Myocyte (in vitro differentiated cells): ENCODE measurements at regions not wholly inside any gene's neighbourhood (a gene's known extent, or its start where the extent isn't known, plus 50 kb on each side); places are given as distances from the start of the nearest gene placed in this dataset.
"Not testable (repeated sequence)": the region's sequence is repeated elsewhere in the genome, so short reads cannot be mapped to it uniquely, and the experiment has no call there.

Source experiments
- DNase-seq: peaks from one replicate; pipeline ENCODE4 v3.0.0-alpha.2; 2012; ENCODE audit warnings: low read depth

DNA sequence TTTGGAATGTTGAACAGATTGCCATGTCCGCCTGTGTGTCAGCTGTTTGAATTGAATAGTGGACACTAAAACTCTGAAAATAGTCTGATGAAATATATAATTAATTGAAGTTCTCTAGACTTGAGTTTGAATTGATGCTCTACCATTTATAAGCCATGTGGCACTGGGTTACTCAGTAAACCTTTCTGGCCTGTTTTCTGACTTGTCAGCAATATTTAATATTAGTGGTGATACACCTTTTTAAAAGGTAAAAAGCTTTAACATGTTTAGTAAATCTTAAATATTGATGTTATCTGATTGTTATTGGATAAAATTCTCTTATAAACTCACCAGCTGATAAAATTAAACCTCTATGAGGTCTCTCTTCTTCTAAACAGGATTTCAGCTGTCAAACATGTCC is 695.4 kb upstream of the HS3ST1 start:
- DNase-seq = no peak

- no peak for DNase-seq
Observed at GRCh38 chr4:12123707-12124106, 695.0 kb upstream of the HS3ST1 start.

- no peak for DNase-seq
Observed at GRCh38 chr4:12122316-12122715, 693.6 kb upstream of the HS3ST1 start.

DNA sequence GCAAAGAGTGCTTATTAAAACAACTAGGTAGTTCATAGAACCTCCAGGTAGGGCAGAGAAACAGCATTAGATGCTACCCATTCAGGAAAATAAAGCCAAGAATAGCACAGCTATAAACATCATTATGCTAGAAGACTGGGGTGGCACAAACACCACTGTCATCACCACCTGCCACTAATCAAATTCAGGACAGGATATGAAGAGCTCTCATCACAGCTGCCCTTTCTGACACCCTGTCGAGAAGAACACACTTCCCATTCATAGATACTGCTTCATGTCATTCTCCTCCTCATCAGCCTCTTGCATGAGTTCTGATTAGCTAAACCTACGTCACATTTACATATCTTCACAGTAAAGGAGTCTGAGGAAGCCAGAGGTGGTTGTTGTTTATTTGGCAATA is 692.3 kb upstream of the HS3ST1 start:
- no peak for DNase-seq

GRCh38 chr4:12118651-12119213 is 690.0 kb upstream of the HS3ST1 start:
- no peak for DNase-seq

DNA sequence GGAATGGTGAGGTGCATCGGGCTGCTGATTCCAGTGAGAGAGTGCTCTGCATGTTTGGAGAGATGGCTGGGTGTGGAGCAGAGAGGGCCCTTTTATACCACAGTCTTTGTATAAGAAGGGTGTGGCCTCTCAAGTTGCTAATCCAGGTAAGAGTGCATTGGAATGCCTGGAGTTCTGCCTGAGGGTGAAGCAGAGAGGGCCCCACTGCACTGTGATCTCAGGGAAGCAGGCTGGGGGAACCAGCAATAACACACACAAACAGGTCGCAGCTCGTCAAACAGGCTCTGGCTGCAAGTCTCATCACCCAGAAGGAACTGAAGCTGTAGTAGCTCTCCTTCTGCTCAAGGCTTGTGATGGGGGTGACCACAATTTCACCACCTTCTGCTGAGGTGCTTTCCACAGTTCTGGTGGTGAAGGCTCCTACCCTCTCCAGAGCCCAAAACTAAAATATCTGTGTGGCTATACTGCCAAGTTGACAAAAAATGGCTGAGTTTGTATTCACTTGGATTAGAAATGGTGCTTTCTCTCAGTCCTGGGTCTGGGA is 687.4 kb upstream of the HS3ST1 start:
- no peak for DNase-seq

GRCh38 chr4:12110627-12111026 is 681.9 kb upstream of the HS3ST1 start:
- no peak for DNase-seq

DNA sequence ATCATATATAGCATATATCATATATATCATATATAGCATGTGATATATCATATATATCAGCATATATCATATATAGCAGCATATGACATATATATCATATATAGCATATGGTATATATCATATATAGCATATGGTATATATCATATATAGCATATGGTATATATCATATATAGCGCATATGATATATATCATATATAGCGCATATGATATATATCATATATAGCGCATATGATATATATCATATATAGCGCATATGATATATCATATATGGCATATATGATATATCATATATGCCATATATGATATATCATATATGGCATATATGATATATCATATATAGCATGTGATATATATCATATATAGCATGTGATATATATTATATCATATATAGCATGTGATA is 680.4 kb upstream of the HS3ST1 start:
- DNase-seq = not testable (repeated sequence)

DNA sequence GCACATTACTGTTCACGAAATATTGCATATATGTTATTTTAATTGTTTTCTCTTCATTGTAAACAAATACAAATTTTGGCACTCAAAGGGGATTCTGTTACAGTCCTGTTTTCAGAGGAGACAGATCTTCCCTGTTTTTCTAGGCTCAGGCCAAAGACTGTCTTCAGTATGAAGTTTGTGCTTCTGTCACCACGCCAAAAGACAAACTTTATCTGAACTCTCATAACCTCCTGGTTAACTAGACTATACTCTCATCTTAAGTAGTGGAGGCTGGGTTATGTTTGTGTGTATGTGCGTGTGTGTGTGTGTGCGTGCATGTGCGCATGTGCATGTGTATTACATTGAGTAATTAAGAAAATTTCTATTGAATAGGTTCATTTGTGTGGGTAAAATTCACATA is 676.8 kb upstream of the HS3ST1 start:
- no peak for DNase-seq

GRCh38 chr4:12089920-12090319 is 661.2 kb upstream of the HS3ST1 start:
- not testable (repeated sequence) for DNase-seq

DNA sequence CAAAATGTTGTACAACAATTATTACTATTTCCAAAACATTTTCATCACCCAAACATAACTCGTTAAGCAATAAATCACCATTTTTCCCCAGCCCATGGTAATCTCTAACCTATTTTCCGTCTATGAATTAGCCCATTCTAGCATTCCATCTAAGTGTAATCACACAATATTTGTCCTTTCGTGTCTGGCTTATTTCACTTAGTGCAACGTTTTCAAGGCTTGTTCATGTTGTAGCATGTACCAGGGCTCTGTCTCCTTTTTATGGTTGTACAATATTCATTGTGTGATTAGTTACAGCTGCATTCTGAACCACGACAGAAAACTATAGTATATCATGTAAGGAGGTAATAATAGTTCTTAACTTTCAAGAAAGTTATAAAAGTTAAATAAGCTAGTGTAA is 656.0 kb upstream of the HS3ST1 start:
- DNase-seq = no peak

DNA sequence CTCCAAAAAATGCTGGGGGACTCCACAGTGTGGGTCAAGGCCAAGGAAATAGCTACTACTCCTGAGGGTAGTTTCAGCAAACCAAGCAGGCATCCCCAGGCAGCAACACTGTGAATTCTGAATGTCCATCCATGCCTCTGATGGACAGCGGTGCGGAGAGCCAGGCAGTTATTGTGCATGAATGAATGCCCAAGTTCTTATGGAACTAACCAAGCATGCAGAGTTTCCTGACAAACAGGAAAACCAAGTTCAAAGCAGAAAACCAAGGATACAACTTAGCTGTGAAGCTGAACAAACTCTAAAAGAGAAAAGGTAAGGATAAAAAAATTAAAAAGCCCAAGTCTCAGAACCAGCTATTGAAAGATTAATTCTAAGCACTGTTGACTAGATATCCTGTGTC is 642.6 kb upstream of the HS3ST1 start:
- no peak for DNase-seq

DNA sequence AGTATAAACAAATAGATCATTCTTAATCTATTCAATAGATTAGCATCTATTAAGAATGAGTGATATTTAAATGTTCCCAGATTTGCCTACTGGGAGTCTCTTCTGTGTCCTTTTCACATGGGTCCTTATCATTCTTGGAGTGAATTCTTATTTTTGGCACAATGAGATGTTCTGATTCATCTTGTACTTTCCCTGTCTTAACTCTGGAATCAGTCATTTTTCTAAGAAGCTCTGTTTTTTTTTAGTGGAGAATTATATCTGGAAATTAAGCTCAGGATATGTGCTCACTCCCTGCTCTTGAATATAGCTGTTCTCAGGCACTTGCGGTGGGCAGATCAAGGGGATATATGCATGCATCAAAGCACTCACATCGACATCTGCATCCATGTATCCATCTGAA is 625.3 kb upstream of the HS3ST1 start:
- no peak for DNase-seq

GRCh38 chr4:12053556-12053955 is 624.9 kb upstream of the HS3ST1 start:
- no peak for DNase-seq

GRCh38 chr4:12050357-12050756 is 621.7 kb upstream of the HS3ST1 start:
- DNase-seq = no peak

DNA sequence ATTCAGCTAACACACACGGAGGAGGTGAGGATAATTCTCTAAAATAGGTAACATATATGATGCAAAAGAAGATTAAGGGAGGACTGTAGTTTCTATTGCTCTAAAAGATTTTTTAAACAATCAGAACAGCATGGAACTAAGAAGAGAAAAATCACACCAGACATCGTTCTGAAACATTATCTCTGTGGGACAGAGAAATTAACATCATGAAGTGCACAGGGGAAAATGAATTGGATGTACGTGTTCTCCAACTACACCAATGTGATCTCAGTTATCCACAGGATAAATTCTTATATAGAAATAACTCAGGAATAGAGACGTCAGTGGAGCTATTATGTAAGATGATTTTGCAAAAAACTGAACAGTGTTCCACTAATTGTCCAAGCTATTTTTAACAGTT is 614.1 kb upstream of the HS3ST1 start:
- DNase-seq = no peak

DNA sequence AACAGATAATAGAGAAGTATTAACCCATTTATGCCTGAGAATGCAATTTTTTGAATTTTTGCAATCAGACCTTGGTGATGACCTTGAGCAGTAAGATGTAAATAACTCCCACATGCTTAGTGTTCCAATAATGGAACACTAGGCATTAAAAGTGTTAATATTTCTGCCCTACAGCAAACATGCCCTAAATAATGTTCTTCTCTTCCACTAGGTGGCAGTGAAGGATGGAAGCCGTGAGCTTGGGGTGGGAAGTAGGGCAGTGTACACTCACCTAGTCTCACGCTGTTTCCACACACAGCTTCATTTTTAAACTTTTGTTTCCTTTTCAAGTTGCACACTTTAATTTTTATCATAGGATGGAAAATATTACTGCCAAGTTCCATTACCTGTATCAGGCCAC is 613.1 kb upstream of the HS3ST1 start:
- no peak for DNase-seq

DNA sequence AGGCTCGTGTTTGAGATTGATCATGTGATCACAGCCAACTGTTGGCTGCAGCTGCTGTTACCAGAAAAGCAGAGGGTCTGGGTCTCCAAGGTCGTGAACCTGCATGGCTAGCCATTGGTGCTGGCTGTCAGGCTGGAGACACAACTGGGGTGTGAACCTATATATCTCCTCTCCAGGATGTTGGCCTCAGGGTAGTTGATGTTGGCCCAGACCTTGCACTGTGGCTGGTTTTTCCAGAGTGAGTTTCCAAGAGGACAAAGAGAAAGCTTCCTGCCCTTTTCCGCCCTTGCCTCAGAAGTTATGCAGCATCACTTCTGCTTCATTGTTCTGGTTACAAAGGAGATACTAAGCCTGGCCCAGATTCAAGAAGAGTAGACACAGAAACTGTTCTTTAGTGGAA is 607.8 kb upstream of the HS3ST1 start:
- DNase-seq = no peak

DNA sequence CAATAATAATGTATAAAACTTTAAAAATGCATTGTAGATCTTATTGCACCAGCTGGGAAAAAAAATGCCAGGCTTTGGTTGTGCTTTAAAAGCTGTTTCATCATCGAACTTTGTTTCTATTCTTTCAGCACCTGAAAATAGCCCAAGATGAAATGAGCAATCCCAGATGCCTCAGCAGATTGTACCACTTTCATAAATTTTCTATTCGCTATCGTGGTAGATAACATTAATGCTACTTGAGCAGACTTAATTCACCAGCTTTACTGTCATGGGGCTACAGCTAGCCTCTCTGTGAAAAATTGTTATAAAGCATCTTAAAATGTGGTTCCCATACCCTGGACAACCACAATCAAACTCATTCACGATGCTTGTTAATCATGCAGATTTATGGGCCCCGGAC is 599.6 kb upstream of the HS3ST1 start:
- DNase-seq = no peak

GRCh38 chr4:12022409-12022808 is 593.7 kb upstream of the HS3ST1 start:
- DNase-seq = no peak

DNA sequence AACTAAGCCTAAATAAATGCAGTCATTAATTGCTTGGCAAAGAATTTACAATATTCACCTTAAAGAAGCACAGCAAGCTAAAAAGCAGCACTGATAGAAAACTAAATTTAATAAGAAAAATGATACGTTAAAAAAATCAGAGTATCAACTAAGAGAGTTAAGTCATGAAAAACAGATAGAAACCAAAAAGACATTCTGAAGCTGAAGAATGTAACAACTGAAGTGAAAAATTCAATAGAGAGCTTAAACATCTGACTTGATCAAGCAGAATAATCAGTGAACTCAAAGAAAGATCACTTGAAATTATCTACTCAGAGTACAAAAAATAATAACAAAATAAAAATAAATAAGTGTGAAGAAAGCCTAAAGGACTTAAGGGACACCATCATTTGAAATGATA is 588.0 kb upstream of the HS3ST1 start:
- no peak for DNase-seq

DNA sequence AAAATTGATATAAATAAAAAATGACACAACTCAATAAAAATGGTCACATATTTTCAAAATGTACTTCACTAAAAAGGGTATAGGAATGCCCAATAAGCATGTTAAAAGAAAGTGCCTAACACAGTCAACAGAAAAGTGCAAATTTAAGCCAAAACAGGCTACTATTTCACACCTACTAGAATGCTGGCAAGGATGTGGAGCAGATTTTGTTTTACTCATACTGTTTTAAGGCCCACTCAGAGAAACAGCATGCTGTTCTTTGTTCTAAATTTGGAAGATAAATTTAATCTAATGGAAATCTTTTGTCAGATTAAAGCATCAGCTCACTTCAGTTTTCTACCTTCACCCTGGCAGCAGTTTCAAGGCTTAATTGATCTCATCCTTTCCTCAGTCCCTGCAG is 576.8 kb upstream of the HS3ST1 start:
- DNase-seq = no peak

GRCh38 chr4:11996581-11996980 is 567.9 kb upstream of the HS3ST1 start:
- not testable (repeated sequence) for DNase-seq

GRCh38 chr4:11976726-11977263 is 548.1 kb upstream of the HS3ST1 start:
- DNase-seq = no peak
